ENCODE measurements at regions not wholly inside any gene's neighbourhood (a gene's known extent, or its start where the extent isn't known, plus 50 kb on each side); places are given as distances from the start of the nearest gene placed in this dataset.
"Not testable (repeated sequence)": the region's sequence is repeated elsewhere in the genome, so short reads cannot be mapped to it uniquely, and the experiment has no call there.

DNA sequence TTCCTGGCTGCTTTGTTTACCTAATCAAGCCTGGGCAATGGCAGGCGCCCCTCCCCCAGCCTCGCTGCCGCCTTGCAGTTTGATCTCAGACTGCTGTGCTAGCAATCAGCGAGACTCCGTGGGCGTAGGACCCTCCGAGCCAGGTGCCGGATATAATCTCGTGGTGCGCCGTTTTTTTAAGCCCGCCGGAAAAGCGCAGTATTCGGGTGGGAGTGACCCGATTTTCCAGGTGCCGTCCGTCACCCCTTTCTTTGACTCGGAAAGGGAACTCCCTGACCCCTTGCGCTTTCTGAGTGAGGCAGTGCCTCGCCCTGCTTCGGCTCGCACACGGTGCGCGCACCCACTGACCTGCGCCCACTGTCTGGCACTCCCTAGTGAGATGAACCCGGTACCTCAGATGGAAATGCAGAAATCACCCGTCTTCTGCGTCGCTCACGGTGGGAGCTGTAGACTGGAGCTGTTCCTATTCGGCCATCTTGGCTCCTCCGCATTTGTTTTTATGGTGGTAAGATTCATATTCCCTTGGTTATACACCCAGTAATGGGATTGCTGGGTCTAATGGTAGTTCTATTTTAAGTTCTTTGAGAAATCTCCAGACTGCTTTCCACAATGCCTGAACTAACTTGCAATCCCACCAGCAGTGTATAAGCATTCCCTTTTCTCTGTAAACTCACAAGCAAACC, 652.1 kb upstream of the LRFN5 start:
- TF ChIP-seq POLR2A, CTCF (IDR thresholded peaks at IDR 0.05): not testable (repeated sequence)
